Vagina (tissue), 2 donors: ENCODE measurements at regions not wholly inside any gene's neighbourhood (a gene's known extent, or its start where the extent isn't known, plus 50 kb on each side); places are given as distances from the start of the nearest gene placed in this dataset.

ENCODE experiments used
- POLR2A ChIP-seq, 2 donors: fragments of 450-650 bp; IDR thresholded peaks; one replicate each; pipeline ENCODE4 v1.6.1; 2017; ENCODE audit warnings: antibody characterized with exemption in 2 of 2, mild to moderate bottlenecking in 2 of 2, moderate library complexity in 2 of 2
- POLR2AphosphoS5 ChIP-seq, 2 donors: sonication (generic); formaldehyde crosslinking; IDR thresholded peaks; one replicate each; pipeline ENCODE4 v1.9.0; 2017; ENCODE audit warnings: antibody characterized with exemption in 2 of 2, mild to moderate bottlenecking in 2 of 2, low read depth in 1 of 2; ENCODE audit not compliant: insufficient read depth in 1 of 2
- TF ChIP-seq, protein P1 (sequence below), 3 experiments: fragments of 450-650 bp in 2 of 3; fragments of 200-600 bp in 1 of 3; sonication (generic) in 1 of 3; IDR thresholded peaks; one replicate each; pipeline ENCODE4 v1.5.1; 2017 to 2019; ENCODE audit warnings: antibody characterized with exemption in 3 of 3, mild to moderate bottlenecking in 2 of 3, moderate library complexity in 2 of 3

DNA sequence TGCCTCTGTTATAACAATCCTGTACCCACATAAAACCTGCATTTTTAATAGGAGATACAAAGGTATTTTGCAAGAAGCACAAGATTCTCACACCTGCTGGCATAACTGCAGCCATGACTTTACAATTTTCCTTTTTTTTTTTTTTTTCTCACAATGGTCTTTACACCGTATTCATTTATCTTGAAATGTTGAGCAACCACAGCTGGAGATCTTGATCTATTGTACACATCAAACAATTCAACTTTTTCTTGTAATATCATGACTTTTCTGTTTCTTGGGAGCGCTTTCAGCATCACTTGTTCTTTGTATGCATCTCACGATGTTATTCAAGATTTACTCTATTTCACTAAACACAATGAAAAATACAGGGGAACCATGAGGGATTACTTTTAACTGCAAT lies 651.4 kb downstream of the KCNT2 start:
- TF ChIP-seq, protein P1, sequence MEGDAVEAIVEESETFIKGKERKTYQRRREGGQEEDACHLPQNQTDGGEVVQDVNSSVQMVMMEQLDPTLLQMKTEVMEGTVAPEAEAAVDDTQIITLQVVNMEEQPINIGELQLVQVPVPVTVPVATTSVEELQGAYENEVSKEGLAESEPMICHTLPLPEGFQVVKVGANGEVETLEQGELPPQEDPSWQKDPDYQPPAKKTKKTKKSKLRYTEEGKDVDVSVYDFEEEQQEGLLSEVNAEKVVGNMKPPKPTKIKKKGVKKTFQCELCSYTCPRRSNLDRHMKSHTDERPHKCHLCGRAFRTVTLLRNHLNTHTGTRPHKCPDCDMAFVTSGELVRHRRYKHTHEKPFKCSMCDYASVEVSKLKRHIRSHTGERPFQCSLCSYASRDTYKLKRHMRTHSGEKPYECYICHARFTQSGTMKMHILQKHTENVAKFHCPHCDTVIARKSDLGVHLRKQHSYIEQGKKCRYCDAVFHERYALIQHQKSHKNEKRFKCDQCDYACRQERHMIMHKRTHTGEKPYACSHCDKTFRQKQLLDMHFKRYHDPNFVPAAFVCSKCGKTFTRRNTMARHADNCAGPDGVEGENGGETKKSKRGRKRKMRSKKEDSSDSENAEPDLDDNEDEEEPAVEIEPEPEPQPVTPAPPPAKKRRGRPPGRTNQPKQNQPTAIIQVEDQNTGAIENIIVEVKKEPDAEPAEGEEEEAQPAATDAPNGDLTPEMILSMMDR (IDR thresholded peaks at IDR 0.05): no peak
- no peak for TF ChIP-seq POLR2A (IDR thresholded peaks at IDR 0.05)
- TF ChIP-seq POLR2AphosphoS5 (IDR thresholded peaks at IDR 0.05; ENCODE audit: insufficient read depth in 1 of 2, low read depth in 1 of 2): no peak
